ENCODE measurements at regions not wholly inside any gene's neighbourhood (a gene's known extent, or its start where the extent isn't known, plus 50 kb on each side); places are given as distances from the start of the nearest gene placed in this dataset.

DNA sequence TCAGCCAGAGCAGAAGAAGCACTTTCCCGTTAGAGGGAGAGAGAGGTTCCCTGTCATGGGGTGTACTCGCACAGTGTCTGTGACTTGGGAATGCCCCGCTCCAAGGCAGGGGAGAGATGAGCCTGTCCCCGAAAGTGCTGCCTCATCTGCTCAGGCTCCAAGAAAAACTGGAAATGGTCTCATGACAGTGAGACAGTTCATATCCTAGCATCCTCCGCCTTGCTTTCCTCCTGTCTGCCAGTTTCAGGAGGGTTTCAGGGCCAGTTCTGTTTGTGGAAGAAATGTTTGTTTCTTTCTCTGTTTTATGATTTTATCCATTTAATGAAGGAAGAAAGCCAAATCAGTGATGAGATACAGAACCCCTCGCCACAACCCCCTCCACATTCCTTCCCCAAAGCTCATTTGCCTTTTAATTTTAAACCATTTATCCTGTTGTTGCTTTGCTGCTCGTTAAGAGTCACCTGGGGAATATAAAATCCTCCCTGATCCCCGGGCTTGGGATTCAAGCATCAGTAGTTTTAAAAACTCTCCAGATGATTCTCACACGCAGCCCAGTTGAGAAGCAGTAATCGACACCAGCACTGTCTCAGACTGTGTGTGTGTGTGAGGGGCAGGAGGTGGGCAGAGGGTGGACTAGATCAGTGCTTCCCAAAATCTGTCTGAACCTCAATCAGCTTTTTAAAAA lies 144.6 kb upstream of the UBL3 start:
- no peak for DNase-seq

GRCh38 chr13:29993716-29994488 lies 143.5 kb upstream of the UBL3 start:
- DNase-seq: no peak

DNA sequence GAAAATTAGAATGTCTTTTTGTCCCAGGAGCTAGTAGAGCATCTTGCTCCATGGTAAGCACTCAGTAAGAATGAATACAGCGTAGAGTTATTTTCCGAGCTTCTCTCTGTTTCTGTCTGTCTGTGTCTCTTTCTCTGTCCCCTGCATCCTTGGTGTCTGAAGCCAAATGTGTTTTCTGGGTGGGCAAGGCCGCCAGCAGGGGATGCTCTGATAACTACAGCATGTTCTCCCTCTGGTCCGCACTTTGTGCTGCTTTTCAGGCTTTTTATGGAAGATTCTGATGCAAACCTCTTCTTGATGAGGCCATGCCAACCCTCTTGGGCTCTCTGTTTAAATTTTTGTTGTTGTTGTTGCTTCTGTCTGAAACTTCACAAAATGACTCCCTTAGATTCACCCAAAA lies 142.8 kb upstream of the UBL3 start:
- no peak for DNase-seq

- DNase-seq: no peak
Measured at GRCh38 chr13:29991343-29991742, 140.9 kb upstream of the UBL3 start.

GRCh38 chr13:29987340-29987739 lies 136.9 kb upstream of the UBL3 start:
- no peak for DNase-seq

- DNase-seq: no peak
Measured at GRCh38 chr13:29980339-29980738, 129.9 kb upstream of the UBL3 start.

DNA sequence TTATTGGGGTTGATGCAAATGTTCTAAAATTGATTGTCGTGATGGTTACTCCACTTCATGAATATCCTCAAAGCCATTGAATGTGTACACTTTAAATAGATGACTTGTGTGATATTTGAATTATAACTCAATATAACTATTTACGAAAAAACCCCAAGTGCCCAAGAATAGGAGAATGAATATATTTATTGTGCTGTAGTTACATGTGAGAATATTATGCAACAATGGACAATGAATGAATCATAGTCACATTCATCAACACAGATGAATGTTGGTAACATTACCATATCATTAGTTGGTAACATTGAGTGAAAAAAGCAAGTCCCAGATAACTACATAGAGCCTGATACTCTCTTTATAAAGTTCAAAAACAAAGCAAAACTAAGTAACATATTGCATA lies 127.8 kb upstream of the UBL3 start:
- no peak for DNase-seq

- no peak for DNase-seq
Measured at GRCh38 chr13:29977476-29978120, 127.2 kb upstream of the UBL3 start.

DNA sequence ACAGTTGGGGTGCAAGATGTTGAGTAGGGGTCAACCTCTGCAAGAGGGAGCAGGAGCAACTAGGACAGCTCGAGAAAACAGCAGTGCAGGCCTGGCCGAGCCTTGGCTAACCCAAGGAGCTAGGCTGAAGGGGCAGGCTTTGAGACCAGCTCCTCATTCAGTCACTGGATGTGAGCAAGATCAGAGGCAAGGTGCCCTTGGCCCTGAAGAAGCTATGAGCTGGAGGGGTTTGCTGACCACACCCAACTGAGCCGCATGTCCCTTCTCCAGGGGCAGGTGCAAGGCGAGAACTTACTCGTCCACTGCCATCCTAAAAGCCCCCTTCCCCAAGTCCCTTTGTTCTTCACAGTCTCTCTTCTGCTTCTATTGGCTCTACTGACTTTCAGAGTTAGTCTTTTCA lies 126.1 kb upstream of the UBL3 start:
- DNase-seq: no peak

GRCh38 chr13:29975283-29975682 lies 124.9 kb upstream of the UBL3 start:
- DNase-seq: no peak

GRCh38 chr13:29969286-29969685 lies 118.9 kb upstream of the UBL3 start:
- DNase-seq: no peak

DNA sequence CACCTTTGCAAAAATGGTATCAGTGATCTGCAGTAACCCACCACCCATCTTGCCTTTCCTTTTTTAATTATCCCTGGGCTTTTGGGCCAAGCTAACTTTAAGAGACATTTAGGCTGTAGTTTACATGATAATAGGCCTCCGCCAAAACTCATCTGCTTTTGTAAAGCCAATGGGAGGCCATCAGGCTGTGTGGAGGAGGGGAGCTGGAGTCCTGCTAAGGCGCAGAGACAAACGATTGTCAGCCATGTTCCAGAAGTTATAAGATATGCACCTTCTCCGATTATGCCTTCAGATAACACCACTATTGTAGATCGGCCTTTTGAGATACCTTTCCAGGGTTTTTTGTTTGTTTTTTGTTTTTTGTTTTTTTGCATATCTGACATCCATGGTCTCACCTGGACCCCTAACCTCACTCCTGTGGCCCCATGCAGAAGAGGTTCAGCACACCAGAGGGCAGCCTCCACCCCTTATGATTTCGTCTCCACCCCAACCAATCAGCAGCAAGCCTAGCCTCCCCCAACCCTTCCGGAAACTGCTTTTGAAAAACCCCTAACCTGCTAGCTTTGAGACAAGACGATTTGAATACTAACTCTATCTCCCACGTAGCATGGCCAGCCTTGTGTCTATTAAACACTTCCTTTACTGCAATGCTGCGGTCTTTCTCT lies 113.9 kb upstream of the UBL3 start:
- DNase-seq: no peak

- DNase-seq: no peak
Measured at GRCh38 chr13:29963089-29963488, 112.7 kb upstream of the UBL3 start.

- no peak for DNase-seq
Measured at GRCh38 chr13:29961036-29961670, 110.7 kb upstream of the UBL3 start.

GRCh38 chr13:29959603-29960002 lies 109.2 kb upstream of the UBL3 start:
- DNase-seq: no peak

GRCh38 chr13:29959086-29959485 lies 108.7 kb upstream of the UBL3 start:
- no peak for DNase-seq

- DNase-seq: no peak
Measured at GRCh38 chr13:29958476-29958875, 108.1 kb upstream of the UBL3 start.

DNA sequence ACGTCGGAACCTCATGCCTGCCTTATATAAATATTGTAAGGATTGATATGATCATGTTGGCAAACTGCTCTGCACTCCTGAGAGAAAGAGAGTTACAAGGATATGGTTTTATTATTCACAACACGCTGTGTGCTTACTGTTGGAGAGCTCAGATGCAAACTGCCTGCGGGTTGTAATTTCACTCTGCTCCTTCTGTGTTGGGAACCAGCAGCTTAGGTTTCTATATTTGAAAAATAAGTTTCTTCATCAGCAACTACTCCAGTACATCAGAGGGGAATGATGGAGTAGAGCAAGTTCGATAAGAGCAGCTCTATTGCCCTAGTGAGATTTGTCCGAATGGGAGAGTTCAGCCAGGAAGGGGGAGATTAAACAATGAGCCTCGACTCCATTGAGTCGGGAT lies 106.9 kb upstream of the UBL3 start:
- DNase-seq: no peak

GRCh38 chr13:29956853-29957252 lies 106.4 kb upstream of the UBL3 start:
- DNase-seq: no peak

- DNase-seq: no peak
Measured at GRCh38 chr13:29955137-29955650, 104.8 kb upstream of the UBL3 start.

DNA sequence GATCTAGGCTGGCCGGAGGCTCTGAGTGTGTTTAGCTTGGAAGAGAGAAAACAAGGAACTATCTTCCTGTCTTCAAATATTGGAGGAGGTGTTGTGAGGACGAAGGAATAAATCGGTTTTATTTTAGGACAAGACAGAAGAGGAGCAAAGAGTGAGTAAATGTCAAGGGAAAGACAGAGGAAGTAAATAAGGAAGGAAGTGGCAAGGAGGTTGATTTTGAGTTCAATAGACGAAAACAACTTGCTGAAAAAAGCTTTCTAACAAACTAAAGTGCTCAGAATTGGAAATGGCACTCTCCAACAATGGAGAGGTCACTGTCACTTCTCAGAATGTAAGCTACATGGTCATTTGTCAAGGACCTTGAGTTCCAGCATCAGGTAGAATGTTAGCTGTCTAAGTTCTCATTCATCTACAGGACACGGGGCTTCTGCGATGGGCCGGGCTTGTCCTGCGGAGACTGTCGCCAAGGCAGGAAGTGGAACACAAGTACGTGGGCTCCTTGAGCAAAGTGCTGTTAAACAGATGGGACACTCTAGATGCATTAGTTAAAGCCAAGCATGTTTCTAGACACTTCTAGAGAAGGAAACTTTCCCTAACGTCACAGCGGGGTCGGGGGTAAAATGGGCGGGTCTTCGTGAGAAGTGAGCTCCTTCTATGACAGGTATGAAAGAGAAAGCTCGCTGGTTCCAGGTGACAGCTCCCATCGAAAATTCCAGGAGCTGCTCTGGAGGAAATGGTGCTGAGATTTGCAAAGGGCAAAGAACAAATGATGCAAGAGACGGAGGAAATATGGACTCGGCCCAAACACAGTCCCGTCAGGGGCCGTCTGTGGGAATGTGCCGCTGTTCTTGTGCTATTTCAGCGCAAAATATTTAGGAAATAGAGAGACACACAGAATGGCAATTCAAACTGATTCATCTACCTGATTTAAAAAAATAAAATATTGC lies 103.9 kb upstream of the UBL3 start:
- peak in 3 of 4 experiments; percentile 5 to 17 (median 14) for DNase-seq

DNA sequence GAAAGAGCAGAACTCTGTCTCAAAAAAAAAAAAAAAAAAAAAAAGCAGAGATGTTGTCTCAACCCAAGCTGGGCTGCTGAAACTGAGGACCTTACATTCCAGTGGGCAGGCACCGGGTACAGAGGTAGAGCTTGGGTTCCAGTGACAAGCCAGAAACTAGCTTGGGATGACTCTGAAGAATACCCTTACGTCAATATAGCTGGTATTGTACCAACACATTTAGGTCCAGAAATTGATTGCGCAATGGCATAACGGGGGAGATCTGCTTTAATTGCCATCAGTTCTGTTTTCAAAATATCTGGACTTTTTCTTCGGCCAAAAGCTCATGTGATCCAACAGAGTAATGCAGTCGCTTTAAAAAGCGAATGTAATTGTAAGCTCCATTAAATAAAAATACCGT lies 103.1 kb upstream of the UBL3 start:
- no peak for DNase-seq
